Activated CD8-positive, alpha-beta memory T cell treated with anti-CD3 and anti-CD28 coated beads for 1 hour (primary cell): ENCODE measurements at regions not wholly inside any gene's neighbourhood (a gene's known extent, or its start where the extent isn't known, plus 50 kb on each side); places are given as distances from the start of the nearest gene placed in this dataset.
"Not testable (repeated sequence)": the region's sequence is repeated elsewhere in the genome, so short reads cannot be mapped to it uniquely, and the experiment has no call there.

Experiments
- DNase-seq, 2 donors: peaks; one replicate each; pipeline ENCODE4 v3.0.0-alpha.2; 2020; ENCODE audit warnings: low read depth in 1 of 2; ENCODE audit errors: extremely low read depth in 1 of 2

- no peak for DNase-seq
Measured at GRCh38 chr1:121566346-121566745, 381.6 kb downstream of the SRGAP2C start.

DNA sequence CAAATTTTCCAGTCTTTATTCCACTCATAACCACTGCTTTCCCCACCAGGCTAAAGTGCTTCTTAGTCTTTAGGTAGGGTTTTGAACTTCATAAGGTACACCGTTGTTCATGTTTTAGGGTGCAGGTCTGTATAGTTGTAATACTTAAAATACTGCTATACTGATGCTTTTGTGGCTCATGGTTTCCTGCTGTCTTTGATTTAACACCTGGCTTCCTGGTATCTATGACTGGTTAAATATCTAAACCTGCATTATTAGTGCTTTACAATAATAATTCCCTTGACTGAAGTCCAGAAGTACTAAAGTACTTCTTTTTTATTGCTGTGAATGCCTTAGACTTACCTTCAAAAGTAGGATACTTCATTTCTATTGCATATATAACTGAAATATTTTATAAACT, 384.7 kb downstream of the SRGAP2C start:
- no peak for DNase-seq

- DNase-seq = not testable (repeated sequence)
Measured at GRCh38 chr1:121573881-121574504, 389.2 kb downstream of the SRGAP2C start.

GRCh38 chr1:121574505-121574899, 389.7 kb downstream of the SRGAP2C start:
- not testable (repeated sequence) for DNase-seq

DNA sequence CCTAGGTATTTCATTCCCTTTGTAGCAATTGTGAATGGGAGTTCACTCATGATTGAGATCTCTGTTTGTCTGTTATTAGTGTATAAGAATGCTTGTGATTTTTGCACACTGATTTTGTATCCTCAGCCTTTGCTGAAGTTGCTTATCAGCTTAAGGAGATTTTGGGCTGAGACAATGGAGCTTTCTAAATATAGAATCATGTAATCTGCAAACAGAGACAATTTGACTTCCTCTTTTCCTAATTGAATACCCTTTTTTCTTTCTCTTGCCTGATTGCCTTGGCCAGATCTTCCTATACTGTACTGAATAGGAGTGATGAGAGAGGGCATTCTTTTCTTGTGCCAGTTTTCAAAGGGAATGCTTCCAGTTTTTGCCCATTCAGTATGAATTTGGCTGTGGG, 398.1 kb downstream of the SRGAP2C start:
- not testable (repeated sequence) for DNase-seq

- DNase-seq = no peak
Measured at GRCh38 chr1:121586369-121587229, 401.8 kb downstream of the SRGAP2C start.

GRCh38 chr1:121587230-121587569, 402.4 kb downstream of the SRGAP2C start:
- DNase-seq = no peak

- DNase-seq = no peak
Measured at GRCh38 chr1:121587777-121588176, 403.0 kb downstream of the SRGAP2C start.

DNA sequence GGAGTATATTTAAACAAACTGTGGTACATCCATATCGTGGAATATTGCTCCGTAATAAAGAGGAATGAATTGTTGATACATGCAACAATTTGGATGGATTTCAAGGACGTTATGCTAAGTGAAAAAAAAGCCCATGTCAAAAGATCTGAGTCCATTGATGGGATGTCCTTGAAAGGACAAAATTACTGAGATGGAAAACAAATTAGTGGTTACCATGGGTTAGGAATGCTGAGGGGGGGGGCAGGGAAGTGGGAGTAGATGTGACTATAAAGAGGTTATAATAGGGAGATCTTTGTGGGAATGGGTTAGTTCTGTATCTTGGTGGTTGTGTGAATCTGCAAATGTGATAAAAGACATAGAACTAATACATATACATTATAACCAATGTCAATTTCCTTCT, 409.3 kb downstream of the SRGAP2C start:
- no peak for DNase-seq

DNA sequence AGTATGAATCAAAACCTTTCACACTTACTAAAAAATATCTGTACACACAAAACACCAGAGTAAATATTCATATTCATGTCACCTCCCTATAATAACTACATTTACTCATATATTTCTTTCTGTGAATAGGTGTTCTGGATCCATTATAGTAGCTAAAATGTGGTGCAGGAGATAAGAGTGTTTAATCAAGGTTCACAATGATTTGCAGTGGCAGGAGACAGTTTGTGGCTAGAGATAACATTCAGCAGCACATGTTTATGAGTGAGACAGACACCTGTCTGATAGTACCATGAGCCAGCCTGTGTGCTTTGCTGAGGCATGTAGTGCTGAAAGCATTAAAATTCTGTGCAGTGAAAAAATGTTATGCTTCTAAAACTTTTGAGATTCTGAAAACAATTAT, 410.3 kb downstream of the SRGAP2C start:
- DNase-seq = no peak

DNA sequence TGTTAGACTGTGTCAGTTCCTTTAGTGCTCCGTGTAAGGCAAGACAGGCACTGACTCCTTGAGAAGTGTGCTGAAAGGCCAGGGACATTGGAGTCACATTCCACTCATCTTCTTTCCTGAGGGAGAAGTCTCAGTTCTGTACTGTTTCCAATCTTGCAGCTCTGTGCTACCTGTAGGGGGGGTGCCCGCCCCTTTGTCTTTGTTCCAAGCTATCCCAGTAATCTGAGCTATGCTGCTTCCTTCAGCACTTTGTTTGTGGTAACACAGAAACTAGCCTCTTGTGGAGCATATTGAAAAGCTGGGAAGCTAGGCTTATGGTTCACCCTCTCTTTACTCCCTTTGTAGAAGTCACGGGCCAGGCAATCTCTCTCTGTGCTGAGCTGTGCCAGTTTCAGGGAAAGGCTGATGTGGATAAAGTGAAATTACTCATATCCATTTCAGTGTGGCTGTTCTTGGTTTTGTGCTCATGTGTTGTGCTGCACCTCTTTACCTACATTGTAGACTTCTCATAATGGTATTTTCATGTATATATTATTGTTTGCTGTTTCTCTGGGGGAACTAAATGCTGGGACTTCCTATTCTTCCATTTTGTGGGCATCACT, 420.2 kb downstream of the SRGAP2C start:
- not testable (repeated sequence) for DNase-seq

GRCh38 chr1:121607499-121607898, 422.7 kb downstream of the SRGAP2C start:
- DNase-seq = not testable (repeated sequence)
